ENCODE measurements at regions not wholly inside any gene's neighbourhood (a gene's known extent, or its start where the extent isn't known, plus 50 kb on each side); places are given as distances from the start of the nearest gene placed in this dataset.

GRCh38 chr5:44183753-44184152, 205.5 kb downstream of the FGF10 start (continued):
- TF ChIP-seq, protein P1, sequence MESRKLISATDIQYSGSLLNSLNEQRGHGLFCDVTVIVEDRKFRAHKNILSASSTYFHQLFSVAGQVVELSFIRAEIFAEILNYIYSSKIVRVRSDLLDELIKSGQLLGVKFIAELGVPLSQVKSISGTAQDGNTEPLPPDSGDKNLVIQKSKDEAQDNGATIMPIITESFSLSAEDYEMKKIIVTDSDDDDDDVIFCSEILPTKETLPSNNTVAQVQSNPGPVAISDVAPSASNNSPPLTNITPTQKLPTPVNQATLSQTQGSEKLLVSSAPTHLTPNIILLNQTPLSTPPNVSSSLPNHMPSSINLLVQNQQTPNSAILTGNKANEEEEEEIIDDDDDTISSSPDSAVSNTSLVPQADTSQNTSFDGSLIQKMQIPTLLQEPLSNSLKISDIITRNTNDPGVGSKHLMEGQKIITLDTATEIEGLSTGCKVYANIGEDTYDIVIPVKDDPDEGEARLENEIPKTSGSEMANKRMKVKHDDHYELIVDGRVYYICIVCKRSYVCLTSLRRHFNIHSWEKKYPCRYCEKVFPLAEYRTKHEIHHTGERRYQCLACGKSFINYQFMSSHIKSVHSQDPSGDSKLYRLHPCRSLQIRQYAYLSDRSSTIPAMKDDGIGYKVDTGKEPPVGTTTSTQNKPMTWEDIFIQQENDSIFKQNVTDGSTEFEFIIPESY (IDR thresholded peaks at IDR 0.05; ENCODE audit: extremely low read depth, insufficient replicate concordance, low read length) = no peak

DNA sequence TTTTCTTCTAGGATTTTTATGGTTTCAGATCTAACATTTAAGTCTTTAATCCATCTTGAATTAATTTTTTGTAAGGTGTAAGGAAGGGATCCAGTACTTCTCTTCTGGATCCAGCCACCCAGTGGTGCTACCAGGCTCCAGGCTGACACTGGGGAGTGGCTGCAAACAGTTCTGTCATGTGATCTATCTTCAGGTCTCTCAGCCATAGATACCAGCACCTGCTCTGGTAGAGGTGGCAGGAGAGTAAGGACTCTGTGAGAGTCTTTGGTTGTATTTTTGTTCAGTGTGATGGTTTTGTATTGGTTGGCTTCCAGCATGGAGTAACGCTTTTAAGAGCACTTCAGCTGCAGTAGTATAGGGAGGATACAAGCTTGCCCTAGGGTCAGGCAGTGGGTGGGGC, 205.9 kb downstream of the FGF10 start:
- BruUV-seq (replicated peaks) = no TSS peak
- no peak overlapping the region for H3K4me3 ChIP-seq (replicated peaks in 1 of 2; ENCODE audit: low read depth in 1 of 2, low read length in 2 of 2)

More for the DNA sequence above, 205.9 kb downstream of the FGF10 start:
- TF ChIP-seq TCF7L2 (IDR thresholded peaks at IDR 0.05; ENCODE audit: borderline replicate concordance, extremely low read depth, insufficient read depth, insufficient read length) (no peak), CEBPB (IDR thresholded peaks at IDR 0.05; ENCODE audit: low read depth) (no peak), SIN3A (IDR thresholded peaks at IDR 0.05; ENCODE audit: low read depth) (no peak), SRF (IDR thresholded peaks at IDR 0.05; ENCODE audit: low read depth) (no peak)
- TF ChIP-seq, protein P2, sequence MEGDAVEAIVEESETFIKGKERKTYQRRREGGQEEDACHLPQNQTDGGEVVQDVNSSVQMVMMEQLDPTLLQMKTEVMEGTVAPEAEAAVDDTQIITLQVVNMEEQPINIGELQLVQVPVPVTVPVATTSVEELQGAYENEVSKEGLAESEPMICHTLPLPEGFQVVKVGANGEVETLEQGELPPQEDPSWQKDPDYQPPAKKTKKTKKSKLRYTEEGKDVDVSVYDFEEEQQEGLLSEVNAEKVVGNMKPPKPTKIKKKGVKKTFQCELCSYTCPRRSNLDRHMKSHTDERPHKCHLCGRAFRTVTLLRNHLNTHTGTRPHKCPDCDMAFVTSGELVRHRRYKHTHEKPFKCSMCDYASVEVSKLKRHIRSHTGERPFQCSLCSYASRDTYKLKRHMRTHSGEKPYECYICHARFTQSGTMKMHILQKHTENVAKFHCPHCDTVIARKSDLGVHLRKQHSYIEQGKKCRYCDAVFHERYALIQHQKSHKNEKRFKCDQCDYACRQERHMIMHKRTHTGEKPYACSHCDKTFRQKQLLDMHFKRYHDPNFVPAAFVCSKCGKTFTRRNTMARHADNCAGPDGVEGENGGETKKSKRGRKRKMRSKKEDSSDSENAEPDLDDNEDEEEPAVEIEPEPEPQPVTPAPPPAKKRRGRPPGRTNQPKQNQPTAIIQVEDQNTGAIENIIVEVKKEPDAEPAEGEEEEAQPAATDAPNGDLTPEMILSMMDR (IDR thresholded peaks at IDR 0.05 in 2 of 3, conservative IDR thresholded peaks at IDR 0.05 in 1 of 3; ENCODE audit: borderline replicate concordance in 1 of 3, insufficient read depth in 1 of 3, low read depth in 2 of 3, low read length in 2 of 3) = no peak
- TF ChIP-seq, protein P3, sequence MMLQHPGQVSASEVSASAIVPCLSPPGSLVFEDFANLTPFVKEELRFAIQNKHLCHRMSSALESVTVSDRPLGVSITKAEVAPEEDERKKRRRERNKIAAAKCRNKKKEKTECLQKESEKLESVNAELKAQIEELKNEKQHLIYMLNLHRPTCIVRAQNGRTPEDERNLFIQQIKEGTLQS (IDR thresholded peaks at IDR 0.05) = no peak
- CTCF ChIA-PET = no interaction called here
- Histone ChIP-seq H4K20me1 (ENCODE audit: insufficient read depth) (no peaks in the 10 kb centered on the region), H3K27me3 (ENCODE audit: insufficient read depth, low read length) (no peaks in the 10 kb centered on the region), H3K9me2 (ENCODE audit: insufficient read depth) (no peaks in the 10 kb centered on the region), H3K4me1 (ENCODE audit: control insufficient read depth in 1 of 2, insufficient read depth in 2 of 2, low read length in 2 of 2) (no peaks in the 10 kb centered on the region), H3K27ac (ENCODE audit: low read depth, low read length) (no peak overlapping the region), H3K9ac (ENCODE audit: low read length) (no peak overlapping the region), H3K79me2 (ENCODE audit: insufficient read depth, low read length) (no peaks in the 10 kb centered on the region), H3K4me2 (ENCODE audit: low read length) (no peak overlapping the region), H2AFZ (ENCODE audit: low read depth, low read length, poor library complexity, severe bottlenecking) (no peak overlapping the region), H3K9me3 (ENCODE audit: control insufficient read depth in 1 of 2, insufficient read depth in 1 of 2, low read depth in 1 of 2, low read length in 2 of 2) (no peaks in the 10 kb centered on the region), H3K36me3 (ENCODE audit: control insufficient read depth in 1 of 2, insufficient read depth in 2 of 2, low read length in 2 of 2) (no peaks in the 10 kb centered on the region)
- RAD21 ChIA-PET (ENCODE audit: low non-redundant PET in 1 of 2, low total read pairs in 2 of 2, uncharacterized antibody in 2 of 2, unreplicated experiment in 2 of 2) = no interaction called here
- ATAC-seq (no peak), DNase-seq (ENCODE audit: low read depth, low spot score) (no peak)
- POLR2A ChIA-PET = no interaction called here
- intact Hi-C loops (cut with micrococcal nuclease) = no loop called here
